Thyroid gland (tissue), 4 donors: ENCODE measurements at regions not wholly inside any gene's neighbourhood (a gene's known extent, or its start where the extent isn't known, plus 50 kb on each side); places are given as distances from the start of the nearest gene placed in this dataset.

Experiments
- CTCF ChIP-seq, 6 experiments: fragments of 200-600 bp in 3 of 6; fragments of 450-650 bp in 3 of 6; sonication (generic) in 3 of 6; IDR thresholded peaks; one replicate each; pipeline ENCODE4 v1.5.1; 2016 to 2019; ENCODE audit warnings: antibody characterized with exemption in 6 of 6, mild to moderate bottlenecking in 2 of 6, inconsistent platforms in 1 of 6, moderate library complexity in 1 of 6
- POLR2A ChIP-seq, 2 donors: fragments of 450-650 bp; IDR thresholded peaks; one replicate each; pipeline ENCODE4 v1.6.1; 2017; ENCODE audit warnings: antibody characterized with exemption in 2 of 2, mild to moderate bottlenecking in 2 of 2, moderate library complexity in 1 of 2

GRCh38 chr1:208782186-208782585 is 538.0 kb upstream of the PLXNA2 start:
- TF ChIP-seq CTCF (IDR thresholded peaks at IDR 0.05), result no peak
- TF ChIP-seq POLR2A (IDR thresholded peaks at IDR 0.05), result no peak
